NB4 (cell line): ENCODE measurements at regions not wholly inside any gene's neighbourhood (a gene's known extent, or its start where the extent isn't known, plus 50 kb on each side); places are given as distances from the start of the nearest gene placed in this dataset.

Experiments
- DNase-seq: peaks from one replicate; pipeline ENCODE4 v3.0.0; 2010; ENCODE audit warnings: low read depth
- H3K4me3 ChIP-seq: one replicate; pipeline ENCODE4 v1.5.1; 2011; ENCODE audit warnings: mild to moderate bottlenecking, low read depth, low read length, moderate library complexity
- MYC ChIP-seq: IDR thresholded peaks from 2 replicates; pipeline ENCODE4 v1.6.1; 2011; ENCODE audit warnings: low read depth, low read length
- POLR2A ChIP-seq: IDR thresholded peaks from 2 replicates; pipeline ENCODE4 v1.6.1; 2011; ENCODE audit warnings: mild to moderate bottlenecking; ENCODE audit not compliant: insufficient read length; ENCODE audit errors: extremely low read depth
- TF ChIP-seq, protein P1 (sequence below): IDR thresholded peaks from one replicate; pipeline ENCODE4 v1.5.1; 2012; ENCODE audit warnings: low read depth, low read length
- TF ChIP-seq, protein P2 (sequence below): IDR thresholded peaks from 2 replicates; pipeline ENCODE4 v1.6.1; 2011; ENCODE audit warnings: low read depth, low read length

DNA sequence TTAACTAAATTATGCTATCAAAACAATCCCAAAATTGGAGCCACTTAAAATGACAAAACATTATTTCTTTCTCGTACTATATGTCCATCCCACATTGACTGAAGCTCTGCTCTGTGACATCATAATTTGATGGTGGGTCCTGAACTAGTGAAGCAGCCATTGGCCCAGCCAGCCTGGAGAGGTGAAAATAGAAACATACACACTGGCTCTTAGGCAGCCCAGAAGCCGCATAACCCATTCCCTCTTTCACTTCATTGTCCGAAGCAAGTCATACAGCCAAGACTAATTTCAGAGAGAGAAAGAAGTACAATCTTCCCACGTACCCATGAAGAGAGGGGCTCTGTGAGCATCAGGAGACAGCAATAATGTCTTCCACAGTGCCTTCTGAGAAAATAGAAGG lies 342.5 kb downstream of the NFIB start:
- no peak for DNase-seq
- no peak overlapping the region for H3K4me3 ChIP-seq
- TF ChIP-seq, protein P1, sequence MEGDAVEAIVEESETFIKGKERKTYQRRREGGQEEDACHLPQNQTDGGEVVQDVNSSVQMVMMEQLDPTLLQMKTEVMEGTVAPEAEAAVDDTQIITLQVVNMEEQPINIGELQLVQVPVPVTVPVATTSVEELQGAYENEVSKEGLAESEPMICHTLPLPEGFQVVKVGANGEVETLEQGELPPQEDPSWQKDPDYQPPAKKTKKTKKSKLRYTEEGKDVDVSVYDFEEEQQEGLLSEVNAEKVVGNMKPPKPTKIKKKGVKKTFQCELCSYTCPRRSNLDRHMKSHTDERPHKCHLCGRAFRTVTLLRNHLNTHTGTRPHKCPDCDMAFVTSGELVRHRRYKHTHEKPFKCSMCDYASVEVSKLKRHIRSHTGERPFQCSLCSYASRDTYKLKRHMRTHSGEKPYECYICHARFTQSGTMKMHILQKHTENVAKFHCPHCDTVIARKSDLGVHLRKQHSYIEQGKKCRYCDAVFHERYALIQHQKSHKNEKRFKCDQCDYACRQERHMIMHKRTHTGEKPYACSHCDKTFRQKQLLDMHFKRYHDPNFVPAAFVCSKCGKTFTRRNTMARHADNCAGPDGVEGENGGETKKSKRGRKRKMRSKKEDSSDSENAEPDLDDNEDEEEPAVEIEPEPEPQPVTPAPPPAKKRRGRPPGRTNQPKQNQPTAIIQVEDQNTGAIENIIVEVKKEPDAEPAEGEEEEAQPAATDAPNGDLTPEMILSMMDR = no peak
- TF ChIP-seq POLR2A = no peak

DNA sequence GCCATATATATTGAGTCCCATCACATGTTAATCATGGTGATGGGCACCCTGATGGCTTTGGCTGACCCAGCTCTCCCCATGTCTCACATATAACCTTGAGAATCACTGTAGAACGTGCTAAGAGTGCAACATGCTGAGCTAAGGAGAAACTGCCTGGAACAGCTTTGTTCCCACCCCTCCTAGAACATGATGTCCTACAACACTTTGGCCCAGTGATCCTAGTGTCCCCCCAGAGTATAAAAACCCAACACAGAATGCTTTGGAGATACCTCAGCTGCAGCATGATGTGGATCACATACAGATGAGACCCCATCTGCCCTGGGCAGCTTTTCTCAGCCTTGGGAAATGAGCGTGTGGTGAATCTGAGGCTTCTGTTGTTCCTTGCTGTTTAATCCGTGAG lies 343.5 kb downstream of the NFIB start:
- no peak for DNase-seq
- no peak overlapping the region for H3K4me3 ChIP-seq
- TF ChIP-seq POLR2A (no peak), MYC (no peak)
- TF ChIP-seq, protein P1 = no peak
- TF ChIP-seq, protein P2, sequence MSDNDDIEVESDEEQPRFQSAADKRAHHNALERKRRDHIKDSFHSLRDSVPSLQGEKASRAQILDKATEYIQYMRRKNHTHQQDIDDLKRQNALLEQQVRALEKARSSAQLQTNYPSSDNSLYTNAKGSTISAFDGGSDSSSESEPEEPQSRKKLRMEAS = no peak

DNA sequence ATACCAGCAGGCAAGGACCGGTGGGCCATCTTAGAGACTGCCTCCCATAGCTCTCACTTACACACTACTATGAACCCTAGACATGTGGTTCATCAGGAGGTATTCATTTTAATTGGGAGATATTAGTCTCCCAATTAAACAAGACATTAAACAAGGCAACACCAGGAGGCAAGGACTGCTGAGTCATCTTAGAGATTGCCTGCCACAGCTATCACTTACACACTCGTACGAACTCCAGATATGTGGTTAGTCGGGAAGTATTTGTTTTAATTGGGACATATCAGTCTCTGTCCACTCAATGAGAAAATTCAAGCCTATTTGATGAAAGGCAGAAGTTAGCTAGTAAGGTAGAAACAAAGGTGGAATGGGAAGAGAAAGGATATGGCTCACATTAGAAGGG lies 343.9 kb downstream of the NFIB start:
- TF ChIP-seq, protein P2 = no peak
- TF ChIP-seq MYC = no peak
- TF ChIP-seq, protein P1 = no peak
- no peak for TF ChIP-seq POLR2A

DNA sequence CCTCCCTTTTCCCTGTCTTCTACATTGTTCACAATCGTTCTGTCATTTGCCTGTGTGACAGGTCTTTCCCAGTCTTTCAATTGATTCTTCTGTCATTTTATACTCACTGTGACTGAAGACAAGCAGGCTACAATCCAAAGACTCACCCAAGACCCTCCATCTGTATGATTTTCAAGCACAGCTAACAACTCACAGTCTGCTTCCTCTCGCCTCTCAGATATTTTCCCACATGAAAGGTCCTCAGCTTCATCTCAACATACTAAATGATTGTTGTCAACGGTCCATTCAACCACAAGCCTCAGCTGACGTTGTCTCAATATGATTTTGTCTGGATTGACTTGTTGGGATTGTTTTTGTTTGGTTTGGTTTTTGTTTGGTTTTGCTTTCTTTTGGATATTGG lies 346.5 kb downstream of the NFIB start:
- no peak for DNase-seq
- TF ChIP-seq, protein P1 = no peak
- TF ChIP-seq MYC = no peak
- no peak for TF ChIP-seq POLR2A
- TF ChIP-seq, protein P2 = no peak
- H3K4me3 ChIP-seq = no peak overlapping the region

More for the DNA sequence above, 343.9 kb downstream of the NFIB start:
- no peak overlapping the region for H3K4me3 ChIP-seq
- DNase-seq = no peak

DNA sequence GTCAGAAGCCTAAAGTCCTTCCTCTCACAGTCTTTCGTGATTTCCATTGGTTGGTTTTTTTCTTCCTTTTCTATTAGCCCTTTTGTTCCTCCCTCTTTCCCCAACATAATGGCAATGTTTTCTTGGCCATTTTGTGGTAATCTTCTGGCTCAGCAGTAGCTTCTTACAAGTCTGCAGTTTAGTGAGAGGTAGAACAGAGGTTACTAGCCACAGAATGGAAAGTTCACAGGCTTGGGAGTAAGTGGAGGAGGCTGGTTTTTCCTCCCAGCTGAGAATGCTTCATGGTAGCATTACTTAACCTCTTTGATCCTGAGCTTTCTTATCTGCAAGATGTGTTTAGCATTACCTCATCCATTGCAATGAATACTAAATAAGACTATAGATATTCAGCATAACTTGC lies 346.9 kb downstream of the NFIB start:
- no peak for DNase-seq
- no peak for TF ChIP-seq MYC
- no peak for TF ChIP-seq POLR2A
- TF ChIP-seq, protein P1 = no peak
- TF ChIP-seq, protein P2 = no peak

DNA sequence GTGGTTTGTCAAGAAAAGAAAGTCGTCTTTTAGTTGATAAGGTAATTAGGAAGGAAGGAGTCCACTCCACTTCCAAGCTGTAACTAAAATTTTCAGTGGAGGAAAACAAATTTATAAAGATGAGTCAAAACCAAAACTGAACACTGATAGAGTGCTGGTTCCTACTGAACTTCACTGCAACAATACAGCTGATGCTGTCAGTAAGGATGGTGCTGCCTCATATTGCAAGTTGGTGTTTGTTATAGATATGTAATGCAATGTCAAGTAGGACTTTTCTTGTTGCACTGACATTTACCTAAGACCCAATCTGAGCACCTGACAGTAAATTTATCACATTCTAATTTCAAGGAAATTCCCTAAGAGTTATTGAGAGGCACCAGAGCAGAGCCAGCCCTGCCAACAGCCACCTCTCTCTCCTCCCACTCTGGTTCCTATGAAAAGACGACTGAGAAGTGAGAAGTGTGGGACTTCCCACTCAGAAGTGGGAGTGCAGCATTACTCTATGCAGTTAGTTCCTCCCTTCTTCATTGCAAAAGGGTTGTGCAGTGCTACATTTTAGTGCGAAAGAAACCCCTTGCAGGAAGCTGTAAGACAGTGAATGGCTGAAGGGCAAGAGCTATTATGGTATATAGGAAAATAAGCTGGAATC lies 350.8 kb downstream of the NFIB start:
- TF ChIP-seq POLR2A (no peak), MYC (no peak)
- TF ChIP-seq, protein P1 = no peak
- TF ChIP-seq, protein P2 = no peak
- no peak overlapping the region for H3K4me3 ChIP-seq
- no peak for DNase-seq

More for the DNA sequence above, 346.9 kb downstream of the NFIB start:
- no peak overlapping the region for H3K4me3 ChIP-seq
